ENCODE measurements at regions not wholly inside any gene's neighbourhood (a gene's known extent, or its start where the extent isn't known, plus 50 kb on each side); places are given as distances from the start of the nearest gene placed in this dataset.

DNA sequence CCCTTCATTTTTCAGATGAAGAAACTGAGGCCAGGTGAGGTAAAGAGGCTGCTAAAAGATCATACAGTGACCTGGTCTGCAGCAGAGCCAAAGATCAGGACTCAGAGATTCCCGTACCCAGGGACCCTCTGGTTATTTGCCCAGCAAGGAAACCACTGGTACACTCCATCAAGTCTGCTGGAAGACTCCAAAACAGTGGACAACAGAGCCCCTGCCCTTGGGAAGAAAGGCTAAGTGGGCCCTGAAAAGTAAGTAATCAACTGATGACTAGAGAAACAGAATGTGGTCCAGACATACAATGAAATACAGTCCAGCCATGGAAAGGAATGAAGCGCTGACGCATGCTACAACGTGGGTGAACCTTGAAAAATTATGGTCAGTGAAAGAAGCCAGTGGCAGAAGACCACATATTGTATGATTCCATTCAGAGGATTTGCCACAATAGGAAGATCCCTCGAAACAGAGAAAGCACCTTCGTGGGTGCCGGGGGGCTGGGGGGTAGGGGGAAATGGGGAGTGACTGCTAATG is 106.4 kb downstream of the ETS2 start:
- TF ChIP-seq, protein P1, sequence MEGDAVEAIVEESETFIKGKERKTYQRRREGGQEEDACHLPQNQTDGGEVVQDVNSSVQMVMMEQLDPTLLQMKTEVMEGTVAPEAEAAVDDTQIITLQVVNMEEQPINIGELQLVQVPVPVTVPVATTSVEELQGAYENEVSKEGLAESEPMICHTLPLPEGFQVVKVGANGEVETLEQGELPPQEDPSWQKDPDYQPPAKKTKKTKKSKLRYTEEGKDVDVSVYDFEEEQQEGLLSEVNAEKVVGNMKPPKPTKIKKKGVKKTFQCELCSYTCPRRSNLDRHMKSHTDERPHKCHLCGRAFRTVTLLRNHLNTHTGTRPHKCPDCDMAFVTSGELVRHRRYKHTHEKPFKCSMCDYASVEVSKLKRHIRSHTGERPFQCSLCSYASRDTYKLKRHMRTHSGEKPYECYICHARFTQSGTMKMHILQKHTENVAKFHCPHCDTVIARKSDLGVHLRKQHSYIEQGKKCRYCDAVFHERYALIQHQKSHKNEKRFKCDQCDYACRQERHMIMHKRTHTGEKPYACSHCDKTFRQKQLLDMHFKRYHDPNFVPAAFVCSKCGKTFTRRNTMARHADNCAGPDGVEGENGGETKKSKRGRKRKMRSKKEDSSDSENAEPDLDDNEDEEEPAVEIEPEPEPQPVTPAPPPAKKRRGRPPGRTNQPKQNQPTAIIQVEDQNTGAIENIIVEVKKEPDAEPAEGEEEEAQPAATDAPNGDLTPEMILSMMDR (conservative IDR thresholded peaks at IDR 0.05; ENCODE audit: low read depth, low read length), result no peak
- no peak for TF ChIP-seq EZH2 (IDR thresholded peaks at IDR 0.05; ENCODE audit: low read length, unreplicated experiment)
